ENCODE measurements at regions not wholly inside any gene's neighbourhood (a gene's known extent, or its start where the extent isn't known, plus 50 kb on each side); places are given as distances from the start of the nearest gene placed in this dataset.

DNA sequence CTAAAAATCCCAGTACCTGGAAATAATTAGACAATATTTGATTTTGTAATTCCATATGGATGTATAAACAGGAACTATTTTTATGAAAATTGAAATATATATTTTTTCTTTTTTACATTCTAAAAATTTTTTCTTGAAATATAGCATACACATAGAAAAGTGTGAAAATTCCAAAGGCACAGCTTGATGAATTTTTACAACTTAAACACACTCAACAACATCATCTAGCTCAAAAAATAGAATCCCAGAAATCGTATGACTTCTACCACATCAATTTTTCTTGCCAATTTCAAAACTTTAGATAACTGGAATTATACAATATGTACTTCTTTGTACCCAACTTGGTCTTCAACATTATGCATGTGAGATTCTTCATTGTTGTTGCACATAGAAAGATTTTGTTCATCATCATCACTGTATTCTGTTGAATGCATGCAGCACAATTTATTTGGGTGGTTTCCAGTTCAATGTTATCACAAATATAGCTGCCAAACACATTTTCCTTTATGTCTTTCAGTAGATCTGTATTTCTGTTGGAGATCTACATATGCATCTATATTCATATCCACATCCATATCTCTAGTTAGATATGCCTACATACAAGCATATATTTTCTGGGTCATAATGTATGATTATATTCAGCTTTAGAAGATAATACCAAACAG lies 340.7 kb upstream of the SLIT2 start:
- Histone ChIP-seq H3K27ac (no peak overlapping the region), H3K4me3 (no peak overlapping the region), H3K27me3 (no peaks in the 10 kb centered on the region), H3K9me3 (no peaks in the 10 kb centered on the region), H3K4me1 (no peaks in the 10 kb centered on the region), H3K36me3 (no peaks in the 10 kb centered on the region)
- ATAC-seq: no peak
- no peak for TF ChIP-seq POLR2AphosphoS5 (IDR thresholded peaks at IDR 0.05)
- no peak for TF ChIP-seq POLR2A (IDR thresholded peaks at IDR 0.05)
- TF ChIP-seq EP300 (IDR thresholded peaks at IDR 0.05): no peak
- WGBS, 2 donors (ENCODE audit: low coverage in 1 of 2): 77 to 93% methylated on average over 1 of the region's 1 CpG

DNA sequence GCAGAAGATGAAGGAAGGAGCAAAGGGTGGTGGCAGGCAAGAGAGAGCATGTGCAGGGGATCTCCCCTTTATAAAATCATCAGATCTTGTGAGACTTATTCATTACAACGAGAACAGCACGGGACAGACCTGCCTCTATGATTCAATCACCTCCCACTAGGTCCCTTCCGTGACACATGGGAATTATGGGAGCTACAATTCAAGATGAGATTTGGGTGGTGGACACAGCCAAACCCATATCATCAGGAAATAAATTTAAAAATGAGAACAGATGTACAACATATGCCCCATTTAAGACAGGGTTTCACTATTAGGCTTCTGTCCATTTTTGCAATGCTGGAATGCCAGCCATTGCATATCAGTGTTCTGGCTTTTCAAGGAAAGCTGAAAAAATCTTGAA lies 346.7 kb upstream of the SLIT2 start:
- H3K9me3 ChIP-seq: no peaks in the 10 kb centered on the region
- H3K36me3 ChIP-seq: no peaks in the 10 kb centered on the region
- no peak overlapping the region for H3K4me3 ChIP-seq
- H3K27me3 ChIP-seq: no peaks in the 10 kb centered on the region
- 94 to 100% methylated on average over 3 of the region's 3 CpGs for WGBS, 2 donors (ENCODE audit: low coverage in 1 of 2)
- no peak for ATAC-seq
- H3K27ac ChIP-seq: no peak overlapping the region
- no peaks in the 10 kb centered on the region for H3K4me1 ChIP-seq
- TF ChIP-seq POLR2AphosphoS5 (IDR thresholded peaks at IDR 0.05) (no peak), EP300 (IDR thresholded peaks at IDR 0.05) (no peak), POLR2A (IDR thresholded peaks at IDR 0.05) (no peak)
- TF ChIP-seq, protein P1, sequence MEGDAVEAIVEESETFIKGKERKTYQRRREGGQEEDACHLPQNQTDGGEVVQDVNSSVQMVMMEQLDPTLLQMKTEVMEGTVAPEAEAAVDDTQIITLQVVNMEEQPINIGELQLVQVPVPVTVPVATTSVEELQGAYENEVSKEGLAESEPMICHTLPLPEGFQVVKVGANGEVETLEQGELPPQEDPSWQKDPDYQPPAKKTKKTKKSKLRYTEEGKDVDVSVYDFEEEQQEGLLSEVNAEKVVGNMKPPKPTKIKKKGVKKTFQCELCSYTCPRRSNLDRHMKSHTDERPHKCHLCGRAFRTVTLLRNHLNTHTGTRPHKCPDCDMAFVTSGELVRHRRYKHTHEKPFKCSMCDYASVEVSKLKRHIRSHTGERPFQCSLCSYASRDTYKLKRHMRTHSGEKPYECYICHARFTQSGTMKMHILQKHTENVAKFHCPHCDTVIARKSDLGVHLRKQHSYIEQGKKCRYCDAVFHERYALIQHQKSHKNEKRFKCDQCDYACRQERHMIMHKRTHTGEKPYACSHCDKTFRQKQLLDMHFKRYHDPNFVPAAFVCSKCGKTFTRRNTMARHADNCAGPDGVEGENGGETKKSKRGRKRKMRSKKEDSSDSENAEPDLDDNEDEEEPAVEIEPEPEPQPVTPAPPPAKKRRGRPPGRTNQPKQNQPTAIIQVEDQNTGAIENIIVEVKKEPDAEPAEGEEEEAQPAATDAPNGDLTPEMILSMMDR (IDR thresholded peaks at IDR 0.05): no peak

DNA sequence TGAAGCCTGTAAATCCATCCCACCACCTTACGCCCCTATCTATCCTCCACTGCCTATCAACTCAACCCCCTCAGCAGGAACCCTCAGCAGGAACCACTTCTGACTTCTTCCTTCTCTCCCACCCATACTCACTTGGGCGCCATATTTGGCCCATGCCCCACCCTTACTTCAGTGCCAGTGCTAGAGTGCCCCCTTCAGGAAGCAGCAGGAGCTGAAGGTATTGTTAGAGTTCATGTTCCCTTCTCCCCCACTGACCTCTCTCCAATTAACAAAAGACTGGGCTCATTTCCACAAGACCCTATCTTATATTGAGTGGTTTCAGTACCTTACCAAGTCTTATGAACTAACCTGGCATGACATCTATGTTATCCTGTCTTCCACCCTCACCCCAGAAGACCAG lies 363.1 kb upstream of the SLIT2 start:
- Histone ChIP-seq H3K4me1 (no peaks in the 10 kb centered on the region), H3K36me3 (no peaks in the 10 kb centered on the region), H3K9me3 (no peaks in the 10 kb centered on the region), H3K27ac (no peak overlapping the region), H3K4me3 (no peak overlapping the region), H3K27me3 (no peaks in the 10 kb centered on the region)
- no peak for TF ChIP-seq POLR2A (IDR thresholded peaks at IDR 0.05)
- 88 to 94% methylated on average over 2 of the region's 2 CpGs for WGBS, 2 donors (ENCODE audit: low coverage in 1 of 2)
- no peak for ATAC-seq

DNA sequence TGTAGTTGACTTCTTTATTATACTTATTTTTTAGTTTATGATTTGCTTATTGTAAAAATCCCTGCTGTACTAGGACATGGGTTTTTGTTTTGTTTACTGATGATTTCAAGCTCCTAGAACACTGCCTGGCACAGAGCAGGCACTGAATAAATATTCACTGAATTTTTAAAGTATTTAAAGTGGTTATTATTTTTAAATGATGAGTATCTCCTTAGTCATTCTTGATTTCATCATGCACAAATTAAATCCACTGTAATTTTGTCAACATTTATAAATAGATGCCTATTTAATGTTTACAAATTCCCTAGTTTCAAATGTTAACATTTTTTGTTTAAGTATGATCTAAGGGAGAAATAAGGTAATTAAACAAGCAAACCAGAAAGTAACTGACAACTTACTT lies 367.9 kb upstream of the SLIT2 start:
- H3K27me3 ChIP-seq: no peaks in the 10 kb centered on the region
- H3K4me1 ChIP-seq: no peaks in the 10 kb centered on the region
- H3K27ac ChIP-seq: no peak overlapping the region
- TF ChIP-seq EP300 (IDR thresholded peaks at IDR 0.05) (no peak), POLR2AphosphoS5 (IDR thresholded peaks at IDR 0.05) (no peak), POLR2A (IDR thresholded peaks at IDR 0.05) (no peak)
- TF ChIP-seq, protein P1 (IDR thresholded peaks at IDR 0.05): no peak
- ATAC-seq: no peak
- H3K36me3 ChIP-seq: no peaks in the 10 kb centered on the region
- no peak overlapping the region for H3K4me3 ChIP-seq
- H3K9me3 ChIP-seq: no peaks in the 10 kb centered on the region

DNA sequence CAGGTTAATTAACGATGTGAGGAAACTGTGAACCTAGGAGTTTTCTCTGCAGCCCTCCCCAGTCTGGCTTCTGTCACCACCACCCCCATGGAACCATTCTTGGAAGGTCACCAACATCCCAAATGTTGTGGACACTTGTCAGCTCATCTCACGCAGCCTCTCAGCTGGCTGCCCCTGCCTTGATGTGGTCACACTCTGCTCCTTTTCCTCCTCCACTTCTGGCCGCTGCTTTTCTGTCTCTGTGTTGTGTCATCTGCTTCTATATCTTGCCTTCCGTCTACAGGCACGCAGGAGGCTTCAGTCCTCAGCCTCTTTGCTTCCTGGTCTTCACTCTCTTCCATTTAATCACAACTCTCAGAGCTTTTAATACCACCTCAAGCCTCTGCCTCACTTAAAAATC lies 371.5 kb upstream of the SLIT2 start:
- TF ChIP-seq EP300 (IDR thresholded peaks at IDR 0.05) (no peak), POLR2AphosphoS5 (IDR thresholded peaks at IDR 0.05) (no peak), POLR2A (IDR thresholded peaks at IDR 0.05) (no peak)
- TF ChIP-seq, protein P1 (IDR thresholded peaks at IDR 0.05): no peak
- Histone ChIP-seq H3K4me3 (no peak overlapping the region), H3K27ac (no peak overlapping the region), H3K4me1 (no peaks in the 10 kb centered on the region), H3K9me3 (no peaks in the 10 kb centered on the region), H3K27me3 (no peaks in the 10 kb centered on the region), H3K36me3 (no peaks in the 10 kb centered on the region)
- 0 to 17% methylated on average over 1 to 5 of the region's 5 CpGs for WGBS, 2 donors (ENCODE audit: low coverage in 1 of 2)
- no peak for ATAC-seq

DNA sequence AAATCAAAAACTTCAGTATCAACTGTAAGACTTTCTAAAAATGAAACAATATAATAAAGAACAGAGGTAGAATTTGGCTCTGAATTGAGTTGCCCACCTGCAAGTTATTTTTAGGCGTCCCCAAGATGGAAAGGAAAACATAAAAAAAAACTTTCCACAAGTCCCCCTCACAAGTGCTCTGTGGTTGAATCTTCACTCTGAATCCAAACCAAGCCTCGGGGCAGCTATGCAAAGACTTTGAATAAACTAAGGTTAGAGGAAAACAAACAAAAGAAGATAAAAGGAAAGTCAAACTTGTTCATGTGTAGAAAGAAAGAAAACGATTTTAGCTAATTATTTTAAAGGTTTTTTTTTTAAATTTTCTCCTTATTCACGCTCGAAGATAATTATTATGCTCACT lies 372.4 kb upstream of the SLIT2 start:
- no peaks in the 10 kb centered on the region for H3K9me3 ChIP-seq
- no peaks in the 10 kb centered on the region for H3K4me1 ChIP-seq
- TF ChIP-seq POLR2AphosphoS5 (IDR thresholded peaks at IDR 0.05): no peak
- TF ChIP-seq, protein P1 (IDR thresholded peaks at IDR 0.05): no peak
- no peak for TF ChIP-seq POLR2A (IDR thresholded peaks at IDR 0.05)
- no peak for TF ChIP-seq EP300 (IDR thresholded peaks at IDR 0.05)
- no peaks in the 10 kb centered on the region for H3K27me3 ChIP-seq
- H3K4me3 ChIP-seq: no peak overlapping the region
- WGBS, 2 donors (ENCODE audit: low coverage in 1 of 2): 65 to 80% methylated on average over 5 of the region's 5 CpGs
- H3K36me3 ChIP-seq: no peaks in the 10 kb centered on the region
- no peak overlapping the region for H3K27ac ChIP-seq
- ATAC-seq: no peak
